Astrocyte of the spinal cord (primary cell): ENCODE measurements at regions not wholly inside any gene's neighbourhood (a gene's known extent, or its start where the extent isn't known, plus 50 kb on each side); places are given as distances from the start of the nearest gene placed in this dataset.

Source experiments
- DNase-seq: peaks from one replicate; pipeline ENCODE4 v3.0.0; 2011; ENCODE audit warnings: low read depth, low spot score
- H3K4me3 ChIP-seq: 2 replicates; pipeline ENCODE4 v1.5.1; 2011; ENCODE audit warnings: low read depth, mild to moderate bottlenecking, low read length, moderate library complexity
- CTCF ChIP-seq: IDR thresholded peaks from 2 replicates; pipeline ENCODE4 v1.5.1; 2012; ENCODE audit warnings: low read depth, mild to moderate bottlenecking, low read length, inconsistent platforms
- in situ Hi-C: cut with HindIII; loops from 2 replicates; pipeline ENCODE4 v1.10.0; 2017; ENCODE audit warnings: low sequenced_read_pairs

- TF ChIP-seq CTCF = no peak
- in situ Hi-C loops = no loop called here
- H3K4me3 ChIP-seq = no peak overlapping the region
- DNase-seq = no peak
Observed at GRCh38 chrX:40325161-40325560, 227.4 kb upstream of the BCOR start.

GRCh38 chrX:40323977-40324376 is 226.2 kb upstream of the BCOR start:
- DNase-seq = no peak
- TF ChIP-seq CTCF = no peak
- H3K4me3 ChIP-seq = no peak overlapping the region
- in situ Hi-C loops = no loop called here

DNA sequence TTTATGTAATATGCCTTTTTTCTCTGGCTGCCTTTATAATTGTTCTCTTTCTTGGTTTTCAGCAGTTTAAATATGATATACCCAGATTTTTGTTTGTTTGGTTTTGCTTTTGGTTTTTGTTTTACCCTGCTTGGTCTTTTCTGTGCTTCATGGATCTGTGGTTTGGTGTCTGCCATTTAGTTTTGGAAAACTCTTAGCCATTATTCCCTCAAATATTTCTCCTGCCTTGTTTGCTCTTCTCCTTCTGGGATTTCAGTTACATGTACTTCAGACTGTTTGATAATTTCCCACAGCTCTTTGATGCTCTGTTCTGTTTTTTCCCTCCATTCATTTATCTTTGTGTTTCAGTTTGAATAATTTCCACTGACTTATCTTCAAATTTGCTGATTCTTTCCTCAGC is 223.1 kb upstream of the BCOR start:
- H3K4me3 ChIP-seq = no peak overlapping the region
- no peak for TF ChIP-seq CTCF
- in situ Hi-C loops = no loop called here
- no peak for DNase-seq

DNA sequence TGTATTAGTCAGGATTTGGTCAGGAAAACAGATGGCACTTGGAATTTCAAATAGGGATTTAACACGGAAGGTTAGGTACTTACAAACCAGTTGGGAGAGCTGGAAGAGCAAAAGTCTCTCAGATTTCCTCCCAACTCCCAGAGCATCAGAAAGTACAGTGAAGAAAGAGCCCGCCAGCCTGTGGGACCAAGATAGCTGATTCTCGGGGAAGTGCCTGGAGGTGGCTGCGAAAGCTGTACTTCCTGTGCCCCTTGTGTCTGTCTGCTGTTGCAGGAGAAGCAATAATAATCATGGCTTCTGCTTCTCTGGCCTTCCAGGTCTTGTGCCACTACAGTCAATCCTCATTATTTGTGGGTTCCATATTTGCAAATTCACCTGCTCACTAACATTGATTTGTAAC is 221.0 kb upstream of the BCOR start:
- in situ Hi-C loops = no loop called here
- no peak for DNase-seq
- no peak for TF ChIP-seq CTCF
- no peak overlapping the region for H3K4me3 ChIP-seq

DNA sequence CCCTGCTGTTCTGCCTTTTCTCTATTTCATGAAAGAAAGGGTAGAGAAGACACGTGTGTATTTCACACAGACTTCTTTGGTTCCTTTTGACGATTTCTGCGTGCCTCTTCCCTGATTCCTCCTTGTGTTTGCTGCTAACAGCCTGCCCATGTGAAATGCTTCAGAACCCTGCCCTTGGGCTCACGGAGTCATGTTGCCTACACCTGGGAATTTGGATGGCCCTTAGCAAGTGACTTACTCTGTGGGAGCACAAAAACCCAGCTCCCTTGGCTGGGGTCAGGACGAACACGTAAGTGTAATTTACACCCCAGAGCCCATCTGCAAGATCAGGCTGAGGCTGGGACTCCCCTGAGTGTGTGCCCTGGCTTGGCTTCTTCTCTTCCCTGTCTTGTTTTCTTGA is 220.3 kb upstream of the BCOR start:
- DNase-seq = no peak
- TF ChIP-seq CTCF = no peak
- in situ Hi-C loops = no loop called here
- H3K4me3 ChIP-seq = no peak overlapping the region

DNA sequence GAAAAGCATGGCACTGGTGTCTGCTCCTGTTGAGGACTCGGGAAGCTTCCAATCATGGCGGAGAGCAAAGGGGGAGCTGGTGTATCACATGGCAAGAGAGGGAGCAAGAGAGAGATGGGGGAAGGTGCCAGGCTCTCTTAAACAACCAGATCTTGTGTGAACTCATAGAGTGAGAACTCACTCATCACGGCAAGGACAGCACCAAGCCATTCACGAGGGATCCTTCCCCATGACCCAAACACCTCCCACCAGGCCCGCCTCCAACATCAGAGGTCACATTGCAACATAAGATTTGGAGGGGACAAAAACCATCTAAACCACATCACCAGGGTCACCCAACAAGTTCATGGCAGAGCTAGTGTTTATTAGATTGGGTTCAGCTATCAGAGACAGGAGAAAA is 218.7 kb upstream of the BCOR start:
- no peak for TF ChIP-seq CTCF
- DNase-seq = no peak
- no peak overlapping the region for H3K4me3 ChIP-seq
- in situ Hi-C loops = no loop called here

- no peak overlapping the region for H3K4me3 ChIP-seq
- TF ChIP-seq CTCF = no peak
- in situ Hi-C loops = no loop called here
- no peak for DNase-seq
Observed at GRCh38 chrX:40314070-40314469, 216.3 kb upstream of the BCOR start.
